Caco-2 (cell line): ENCODE measurements at regions not wholly inside any gene's neighbourhood (a gene's known extent, or its start where the extent isn't known, plus 50 kb on each side); places are given as distances from the start of the nearest gene placed in this dataset.

Source experiments
- BruUV-seq: library from RNA; stranded (reverse); fragments of 400-500 nt; replicated peaks from 2 replicates; lab custom pipeline; 2021; lab: Mats Ljungman, UMichigan
- CTCF ChIA-PET: fragments of 300-600 bp; sonication (Branson Sonifier 250); formaldehyde crosslinking; loops from one replicate; lab custom pipeline; 2022; ENCODE audit warnings: antibody characterized with exemption; lab: Charles Lee
- POLR2A ChIA-PET: fragments of 300-600 bp; sonication (Branson Sonifier 250); formaldehyde crosslinking; loops from one replicate; lab custom pipeline; 2022; ENCODE audit warnings: antibody characterized with exemption; lab: Charles Lee
- DNase-seq, 2 experiments: peaks; one replicate each; pipeline versions ENCODE4 v3.0.0 to v3.0.0-alpha.2; 2020 to 2022
- H3K27me3 ChIP-seq: replicated peaks from 2 replicates; pipeline ENCODE4 v1.6.0; 2011; ENCODE audit warnings: low read length; ENCODE audit not compliant: control insufficient read depth, insufficient read depth
- H3K36me3 ChIP-seq: 2 replicates; pipeline ENCODE4 v1.5.1; 2011; ENCODE audit warnings: low read length; ENCODE audit not compliant: control insufficient read depth, insufficient read depth
- H3K4me1 ChIP-seq: fragments of 250-450 bp; sonication (Bioruptor Pico); 2 replicates; pipeline ENCODE4 v1.5.1; 2020; ENCODE audit warnings: mild to moderate bottlenecking
- H3K4me3 ChIP-seq: 2 replicates; pipeline ENCODE4 v1.5.1; 2011; ENCODE audit warnings: low read depth, mild to moderate bottlenecking, control low read depth, low read length
- H3K9me3 ChIP-seq: fragments of 250-450 bp; sonication (Bioruptor Pico); 2 replicates; pipeline ENCODE4 v1.5.1; 2020; ENCODE audit warnings: mild to moderate bottlenecking, moderate library complexity
- H3K27ac Mint-ChIP-seq: one replicate; pipeline ENCODE4 v1.8.0; 2022; ENCODE audit warnings: mixed read lengths; ENCODE audit not compliant: unreplicated experiment
- H3K27me3 Mint-ChIP-seq: one replicate; pipeline ENCODE4 v1.8.0; 2022; ENCODE audit warnings: mixed read lengths; ENCODE audit not compliant: insufficient read depth, unreplicated experiment
- H3K36me3 Mint-ChIP-seq: one replicate; pipeline ENCODE4 v1.8.0; 2022; ENCODE audit warnings: mild to moderate bottlenecking, mixed read lengths; ENCODE audit not compliant: insufficient read depth, unreplicated experiment
- H3K4me1 Mint-ChIP-seq: one replicate; pipeline ENCODE4 v1.8.0; 2022; ENCODE audit warnings: low read depth, mixed read lengths; ENCODE audit not compliant: unreplicated experiment
- H3K4me3 Mint-ChIP-seq: one replicate; pipeline ENCODE4 v1.8.0; 2022; ENCODE audit warnings: mild to moderate bottlenecking, moderate library complexity, mixed read lengths; ENCODE audit not compliant: unreplicated experiment
- H3K9me3 Mint-ChIP-seq: one replicate; pipeline ENCODE4 v1.8.0; 2022; ENCODE audit warnings: mixed read lengths; ENCODE audit not compliant: unreplicated experiment
- CTCF ChIP-seq, 2 experiments: fragments of 200-600 bp in 1 of 2; IDR thresholded peaks; 1 replicate in 1 of 2; 2 replicates in 1 of 2; pipeline versions ENCODE4 v1.5.1 to v1.8.0; 2011 to 2022; ENCODE audit warnings: antibody characterized with exemption in 1 of 2, control low read depth in 1 of 2, inconsistent platforms in 1 of 2, low read depth in 1 of 2, low read length in 1 of 2, mild to moderate bottlenecking in 1 of 2, moderate library complexity in 1 of 2; ENCODE audit not compliant: insufficient read depth in 1 of 2, severe bottlenecking in 1 of 2, unreplicated experiment in 1 of 2
- intact Hi-C: fragments of 100-400 bp; cut with micrococcal nuclease; formaldehyde crosslinking; loops from one replicate; pipeline ENCODE4 v1.10.0; 2022; ENCODE audit not compliant: unreplicated experiment

DNA sequence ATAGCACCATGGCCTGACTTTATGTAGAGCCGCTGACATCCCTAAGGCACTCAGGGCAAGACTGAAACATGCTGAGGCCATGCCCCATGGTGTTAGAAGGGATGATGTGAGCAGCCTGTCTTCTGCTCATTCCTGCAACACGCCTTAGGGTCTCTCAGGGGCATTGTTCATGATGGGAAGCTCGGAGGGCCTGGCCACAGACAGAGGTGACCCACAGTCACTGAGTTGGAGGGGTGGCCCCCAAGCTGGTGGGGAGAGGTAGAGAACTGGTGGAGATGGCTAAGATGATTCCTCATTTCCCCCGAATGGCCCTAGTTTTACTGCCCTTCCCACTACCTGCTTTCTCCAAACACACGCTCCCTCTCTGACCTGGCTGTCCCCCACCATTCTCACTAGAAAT is 135.2 kb downstream of the BARX1 start:
- no peaks in the 10 kb centered on the region for H3K4me1 Mint-ChIP-seq
- H3K9me3 Mint-ChIP-seq: no peaks in the 10 kb centered on the region
- Histone ChIP-seq H3K4me3 (no peak overlapping the region), H3K9me3 (no peaks in the 10 kb centered on the region), H3K36me3 (no peaks in the 10 kb centered on the region), H3K4me1 (no peaks in the 10 kb centered on the region), H3K27me3 (no peaks in the 10 kb centered on the region)
- peaks cover 10% of the 10 kb centered on the region for H3K27me3 Mint-ChIP-seq
- POLR2A ChIA-PET: no interaction called here
- peaks cover 4% of the 10 kb centered on the region for H3K36me3 Mint-ChIP-seq
- CTCF ChIA-PET: no interaction called here
- no peak for DNase-seq
- TF ChIP-seq CTCF (IDR thresholded peaks at IDR 0.05; ENCODE audit: insufficient read depth in 1 of 2, low read depth in 1 of 2, low read length in 1 of 2, severe bottlenecking in 1 of 2, unreplicated experiment in 1 of 2): no peak
- no peak overlapping the region for H3K27ac Mint-ChIP-seq
- intact Hi-C loops: loop anchor here (2.0 kb wide), 1 partner anchor 143 kb away; no protein-coding TSS in a partner anchor
- no TSS peak for BruUV-seq
- no peak overlapping the region for H3K4me3 Mint-ChIP-seq

- Histone ChIP-seq H3K36me3 (no peaks in the 10 kb centered on the region), H3K4me1 (no peaks in the 10 kb centered on the region), H3K9me3 (no peaks in the 10 kb centered on the region), H3K4me3 (no peak overlapping the region), H3K27me3 (no peaks in the 10 kb centered on the region)
- no TSS peak for BruUV-seq
- H3K4me3 Mint-ChIP-seq: no peak overlapping the region
- intact Hi-C loops: no loop called here
- TF ChIP-seq CTCF (IDR thresholded peaks at IDR 0.05; ENCODE audit: insufficient read depth in 1 of 2, low read depth in 1 of 2, low read length in 1 of 2, severe bottlenecking in 1 of 2, unreplicated experiment in 1 of 2): no peak
- H3K9me3 Mint-ChIP-seq: no peaks in the 10 kb centered on the region
- CTCF ChIA-PET: no interaction called here
- POLR2A ChIA-PET: no interaction called here
- H3K36me3 Mint-ChIP-seq: peaks cover 5% of the 10 kb centered on the region
- no peak overlapping the region for H3K27ac Mint-ChIP-seq
- H3K27me3 Mint-ChIP-seq: peaks cover 10% of the 10 kb centered on the region
- H3K4me1 Mint-ChIP-seq: no peaks in the 10 kb centered on the region
- no peak for DNase-seq
Measured at GRCh38 chr9:93818827-93819472, 136.2 kb downstream of the BARX1 start.

DNA sequence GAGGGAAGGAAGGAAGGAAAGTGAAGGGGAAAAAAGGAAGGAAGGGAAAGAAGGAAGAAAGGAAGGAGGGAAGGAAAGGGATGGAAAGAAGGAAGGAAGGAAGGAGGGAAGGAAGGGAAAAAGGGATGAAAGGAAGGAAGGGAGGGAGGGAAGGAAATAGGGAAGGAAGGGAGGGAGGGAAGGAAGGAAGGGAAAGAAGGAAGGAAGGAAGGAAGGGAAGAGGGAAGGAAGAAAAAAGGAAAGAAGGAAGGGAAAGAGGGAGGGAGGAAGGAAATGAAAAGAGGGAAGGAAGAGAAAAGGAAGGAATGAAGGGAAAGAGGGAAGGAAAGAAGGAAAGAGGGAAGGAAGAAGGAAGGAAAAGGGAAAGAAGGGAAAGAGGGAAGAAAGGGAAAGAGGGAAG is 136.9 kb downstream of the BARX1 start:
- H3K27ac Mint-ChIP-seq: no peak overlapping the region
- ChIA-PET POLR2A (no interaction called here), CTCF (no interaction called here)
- Histone ChIP-seq H3K4me3 (no peak overlapping the region), H3K36me3 (no peaks in the 10 kb centered on the region), H3K4me1 (no peaks in the 10 kb centered on the region), H3K27me3 (no peaks in the 10 kb centered on the region), H3K9me3 (no peaks in the 10 kb centered on the region)
- peaks cover 10% of the 10 kb centered on the region for H3K27me3 Mint-ChIP-seq
- BruUV-seq: no TSS peak
- no peaks in the 10 kb centered on the region for H3K9me3 Mint-ChIP-seq
- no peak for DNase-seq
- H3K36me3 Mint-ChIP-seq: peaks cover 5% of the 10 kb centered on the region
- TF ChIP-seq CTCF (IDR thresholded peaks at IDR 0.05; ENCODE audit: insufficient read depth in 1 of 2, low read depth in 1 of 2, low read length in 1 of 2, severe bottlenecking in 1 of 2, unreplicated experiment in 1 of 2): no peak
- H3K4me1 Mint-ChIP-seq: no peaks in the 10 kb centered on the region
- no peak overlapping the region for H3K4me3 Mint-ChIP-seq
- intact Hi-C loops: no loop called here
